Embryonic facial prominence (tissue), 1 donor: ENCODE measurements at regions not wholly inside any gene's neighbourhood (a gene's known extent, or its start where the extent isn't known, plus 50 kb on each side); places are given as distances from the start of the nearest gene placed in this dataset.

Experiments used
- DNase-seq: peaks from one replicate; pipeline ENCODE4 v3.0.0-alpha.2; 2016; ENCODE audit errors: extremely low spot score

GRCh38 chr6:23306251-23306950 lies 737.0 kb downstream of the HDGFL1 start:
- no peak for DNase-seq

DNA sequence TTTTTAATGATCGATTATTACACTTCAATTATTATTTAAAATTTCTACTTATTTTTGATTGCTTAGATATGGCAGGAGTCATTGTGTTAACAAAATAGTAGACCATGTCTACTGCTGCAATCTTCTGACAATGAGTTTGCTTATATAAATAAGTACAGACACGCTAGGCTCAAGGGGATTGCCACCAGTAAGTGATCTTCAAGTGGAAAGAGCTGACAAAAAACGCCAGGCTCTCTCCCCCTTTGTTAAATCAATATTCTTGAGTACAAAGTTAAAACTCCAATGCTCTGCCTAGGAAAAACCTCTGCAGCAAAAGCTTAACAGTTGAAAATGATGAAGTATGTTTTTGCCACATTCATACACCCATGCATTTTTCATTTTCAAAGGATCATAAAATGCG lies 738.1 kb downstream of the HDGFL1 start:
- no peak for DNase-seq

- no peak for DNase-seq
These were observed 738.8 kb downstream of the HDGFL1 start for GRCh38 chr6:23308166-23308565.

- no peak for DNase-seq
These were observed 741.8 kb downstream of the HDGFL1 start for GRCh38 chr6:23311211-23311610.

DNA sequence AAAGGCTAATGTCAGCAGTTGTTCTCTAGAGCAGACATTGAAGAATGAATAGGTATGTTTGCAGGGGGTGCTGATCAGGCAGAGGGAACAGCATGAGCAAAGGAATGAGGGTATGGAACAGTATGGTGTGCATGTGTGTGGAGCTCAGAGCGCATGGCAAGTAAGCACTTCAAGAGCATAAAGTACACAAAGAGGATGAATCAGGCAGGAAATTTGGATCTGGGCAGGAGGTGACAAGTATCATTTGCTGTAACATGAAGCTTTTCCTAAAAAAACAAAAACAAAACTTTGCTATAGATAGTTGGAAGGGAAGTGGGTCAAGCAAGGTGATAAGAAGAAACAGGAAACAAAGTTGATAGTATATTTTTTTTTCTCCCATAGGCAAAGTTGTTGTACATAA lies 746.8 kb downstream of the HDGFL1 start:
- DNase-seq = no peak

DNA sequence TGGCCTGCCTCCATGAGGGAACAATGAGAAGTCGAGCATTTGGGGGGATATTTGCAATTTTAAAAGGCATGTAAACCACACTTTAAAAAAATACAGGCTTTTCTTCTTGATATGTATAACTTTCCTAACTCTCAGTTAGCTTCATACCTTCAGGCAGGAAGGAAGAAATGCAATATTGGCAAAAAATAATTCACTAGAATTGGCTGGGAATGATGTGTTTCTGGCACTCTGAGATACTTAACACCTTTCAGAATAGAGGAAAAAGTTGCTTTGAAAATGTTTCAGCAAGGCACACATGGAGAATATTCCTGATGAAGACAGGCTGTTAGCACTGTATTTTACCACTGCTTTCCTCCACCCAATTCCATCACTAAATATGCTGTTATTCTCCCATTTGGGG lies 747.6 kb downstream of the HDGFL1 start:
- DNase-seq = no peak

- no peak for DNase-seq
These were observed 750.2 kb downstream of the HDGFL1 start for GRCh38 chr6:23319582-23319981.

- no peak for DNase-seq
These were observed 751.2 kb downstream of the HDGFL1 start for GRCh38 chr6:23320471-23321015.

DNA sequence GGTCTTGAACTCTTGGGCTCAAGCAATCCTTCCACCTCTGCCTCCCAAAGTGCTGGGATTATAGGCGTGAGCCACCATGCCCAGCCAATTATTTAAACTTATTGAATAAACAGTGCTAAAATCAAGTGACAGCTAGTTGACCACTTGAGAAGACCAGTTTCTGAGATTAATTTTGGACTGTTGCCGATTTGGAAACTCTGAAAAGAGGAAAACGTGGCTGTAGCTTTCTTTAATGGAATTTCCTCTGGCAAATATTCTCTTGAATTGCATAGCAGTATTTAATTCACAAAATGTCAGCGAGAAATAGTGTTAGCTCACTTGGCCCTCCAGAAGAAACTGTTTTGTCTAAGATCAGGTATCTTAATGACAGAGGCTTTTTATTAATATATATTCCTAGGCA lies 754.5 kb downstream of the HDGFL1 start:
- DNase-seq = no peak

GRCh38 chr6:23325065-23325464 lies 755.7 kb downstream of the HDGFL1 start:
- DNase-seq = no peak

DNA sequence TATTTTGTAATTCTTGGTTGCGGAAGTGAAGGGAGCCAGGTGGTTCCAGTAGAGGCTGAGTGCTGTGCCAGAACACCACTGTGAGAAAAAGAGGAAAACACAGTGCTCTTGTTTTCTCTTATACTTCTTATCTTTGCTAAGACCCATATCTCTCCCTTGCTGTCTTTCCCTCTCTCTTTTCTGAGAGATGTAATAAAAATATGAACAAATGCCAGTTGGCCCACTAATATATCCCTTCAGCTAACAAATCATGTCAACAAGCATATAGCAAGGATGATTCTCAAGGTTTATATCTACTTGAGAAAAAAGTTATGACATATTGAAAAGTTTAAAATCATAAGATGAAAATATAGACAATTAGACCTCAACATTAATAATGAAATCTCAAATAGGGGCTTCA lies 758.3 kb downstream of the HDGFL1 start:
- no peak for DNase-seq

DNA sequence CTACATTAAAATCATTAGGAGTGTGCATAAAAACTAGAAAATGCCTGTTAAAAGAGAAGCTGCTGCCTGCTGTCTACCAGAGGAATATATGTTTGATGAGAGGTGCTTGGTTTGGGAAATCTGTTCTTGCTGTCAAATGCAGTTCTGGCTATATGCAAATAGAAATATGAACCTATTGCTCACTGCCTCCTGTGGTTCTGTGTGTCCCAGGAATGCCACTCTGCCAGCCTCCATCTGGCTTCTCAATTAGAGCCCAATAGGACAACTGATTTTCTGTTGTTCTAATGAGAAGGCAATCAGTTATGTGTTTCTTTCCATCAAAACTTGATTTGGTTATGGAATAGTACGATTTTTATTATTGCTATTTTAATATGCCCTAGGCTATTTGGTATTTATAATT lies 759.7 kb downstream of the HDGFL1 start:
- no peak for DNase-seq

- DNase-seq = no peak
These were observed 761.3 kb downstream of the HDGFL1 start for GRCh38 chr6:23330632-23331031.

DNA sequence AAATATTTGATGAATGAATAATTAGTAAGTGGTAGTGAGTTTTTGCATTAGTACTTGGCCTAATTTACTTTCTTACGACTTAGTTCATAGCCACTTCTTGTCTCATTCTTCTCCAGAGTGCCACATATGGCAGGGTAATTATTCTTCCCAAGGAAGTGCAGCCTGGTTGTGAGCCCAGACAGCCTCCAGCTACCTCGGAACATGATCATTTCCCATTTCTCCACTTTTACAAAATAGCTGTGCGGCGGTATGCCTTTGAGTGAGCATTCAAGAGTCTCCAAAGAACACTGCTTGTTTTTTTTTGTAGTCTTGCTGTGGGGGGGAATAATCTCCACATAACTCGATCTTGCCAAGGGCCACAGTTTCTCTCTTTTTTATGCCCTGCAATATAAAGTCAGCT lies 765.0 kb downstream of the HDGFL1 start:
- no peak for DNase-seq

- no peak for DNase-seq
These were observed 766.5 kb downstream of the HDGFL1 start for GRCh38 chr6:23335894-23336293.

GRCh38 chr6:23339268-23339667 lies 769.9 kb downstream of the HDGFL1 start:
- no peak for DNase-seq

DNA sequence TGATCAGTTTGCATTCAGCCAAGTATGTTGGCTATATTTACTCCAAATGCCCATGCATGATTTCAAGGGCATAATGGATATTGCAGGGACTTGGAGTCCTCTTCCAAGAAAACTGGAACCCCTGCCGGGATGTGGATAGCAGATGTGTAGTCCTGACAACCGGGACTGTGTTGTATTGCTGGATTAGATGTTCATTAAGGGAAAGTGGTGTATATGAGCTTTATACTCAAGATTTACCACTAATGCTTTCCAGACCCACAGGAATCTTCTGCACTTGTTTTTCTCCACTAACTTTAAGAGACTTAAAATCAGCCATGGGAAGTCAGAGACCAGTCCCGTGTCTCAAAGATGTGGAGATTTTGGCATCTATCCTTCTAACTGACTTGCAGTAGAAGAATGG lies 770.9 kb downstream of the HDGFL1 start:
- peak; percentile 27 for DNase-seq

DNA sequence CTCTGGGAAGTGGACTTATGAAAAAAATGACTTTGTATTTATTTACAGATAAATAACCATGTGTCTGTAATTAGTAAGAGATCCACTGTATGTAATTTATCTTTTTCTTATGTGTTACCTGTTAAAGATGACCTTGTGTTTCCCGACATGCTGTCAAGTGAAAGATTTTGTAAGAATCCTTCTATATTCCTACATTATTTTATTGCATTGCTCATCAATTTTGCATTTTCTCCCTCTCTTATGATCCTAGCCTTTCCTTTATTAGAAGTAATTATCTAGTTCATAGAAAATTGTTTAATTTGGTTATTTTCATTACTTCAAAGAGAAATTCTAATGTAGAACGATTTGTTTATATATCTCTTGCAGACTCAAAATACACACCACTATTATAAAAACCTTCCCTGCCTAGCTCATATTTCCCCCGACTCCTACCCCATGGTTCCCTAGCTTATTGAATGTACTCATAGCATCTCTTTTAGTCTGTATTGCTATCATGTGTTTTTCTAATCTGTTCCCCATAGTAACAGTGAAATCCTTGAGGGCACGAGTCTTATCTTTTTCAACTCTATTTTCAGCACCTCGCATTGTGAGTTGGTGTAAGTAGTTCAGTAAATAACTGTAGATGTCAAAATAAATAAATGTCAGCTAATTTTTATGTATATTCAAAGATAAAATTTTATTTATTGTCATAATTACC lies 774.4 kb downstream of the HDGFL1 start:
- no peak for DNase-seq

- no peak for DNase-seq
These were observed 777.8 kb upstream of the NRSN1 start for GRCh38 chr6:23348185-23348584.

DNA sequence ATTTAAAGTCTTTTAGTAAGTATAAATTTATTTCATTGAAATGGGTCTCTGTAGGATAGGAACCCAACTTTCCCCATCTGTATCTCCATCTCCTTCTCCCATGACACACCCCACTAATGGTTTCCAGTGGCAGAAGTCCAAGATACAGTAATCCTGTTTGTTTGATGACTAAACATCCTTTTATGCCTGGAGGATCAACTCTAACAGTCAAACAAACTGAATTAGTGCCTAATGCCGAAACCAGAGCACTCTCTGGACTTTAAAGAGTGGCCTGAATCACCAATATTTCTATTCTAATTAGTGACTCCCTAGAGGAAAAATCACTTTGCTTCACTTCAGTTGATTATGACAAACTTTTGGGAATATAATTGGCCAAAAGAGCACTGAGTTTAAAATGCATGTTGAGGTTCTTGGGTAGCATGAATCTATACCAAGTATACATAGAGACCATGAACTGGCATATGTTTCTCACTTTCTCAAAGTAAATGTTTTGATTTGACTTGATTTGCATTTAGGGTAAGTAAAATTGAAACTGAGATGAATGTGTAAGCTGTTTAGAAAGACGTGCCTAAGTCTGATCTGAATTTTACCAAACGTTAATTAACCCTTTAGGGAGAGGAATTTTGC lies 776.4 kb upstream of the NRSN1 start:
- DNase-seq = no peak

DNA sequence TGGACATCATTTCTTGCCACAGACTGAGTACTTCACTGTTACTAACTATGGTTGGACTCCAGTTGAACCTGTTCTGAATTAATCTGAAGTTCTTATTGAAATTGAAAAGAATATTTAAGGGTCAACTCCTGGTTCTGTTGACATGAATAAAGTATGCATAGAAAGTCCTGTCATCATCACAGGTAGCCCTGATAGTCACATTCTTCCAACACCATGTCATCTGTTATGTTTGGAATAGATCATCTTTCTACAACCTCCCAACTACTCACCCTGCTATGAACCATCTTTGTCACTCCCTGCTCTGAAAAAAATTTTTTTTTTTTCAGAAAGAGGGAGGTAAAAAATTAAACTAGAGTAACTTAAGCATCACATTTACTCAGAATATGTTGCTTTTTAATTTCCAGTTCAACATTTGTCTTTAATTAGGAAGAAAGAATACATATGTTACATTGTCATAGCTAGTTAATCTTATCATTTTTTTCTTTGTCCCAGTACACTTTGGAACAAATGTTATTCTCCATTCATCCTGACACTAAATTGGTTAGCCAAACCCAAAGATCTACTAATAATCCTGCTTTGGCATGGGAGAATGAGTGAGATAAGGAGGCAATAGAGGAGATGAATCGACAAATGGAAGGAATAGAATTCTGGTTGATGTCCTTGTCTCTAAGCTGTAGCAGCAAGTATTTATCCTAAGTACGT lies 775.1 kb upstream of the NRSN1 start:
- no peak for DNase-seq

GRCh38 chr6:23354004-23354403 lies 772.0 kb upstream of the NRSN1 start:
- no peak for DNase-seq
